ENCODE measurements at regions not wholly inside any gene's neighbourhood (a gene's known extent, or its start where the extent isn't known, plus 50 kb on each side); places are given as distances from the start of the nearest gene placed in this dataset.
"Not testable (repeated sequence)": the region's sequence is repeated elsewhere in the genome, so short reads cannot be mapped to it uniquely, and the experiment has no call there.

GRCh38 chr20:60186412-60186811 is 228.2 kb downstream of the CDH26 start:
- TF ChIP-seq CTCF (IDR thresholded peaks at IDR 0.05; ENCODE audit: insufficient read depth, low read length, severe bottlenecking): no peak
- H3K4me3 ChIP-seq (ENCODE audit: low read depth, low read length): no peak overlapping the region
- no peaks in the 10 kb centered on the region for H3K36me3 ChIP-seq (ENCODE audit: control insufficient read depth, insufficient read depth, low read length)
- H3K27me3 ChIP-seq (ENCODE audit: control insufficient read depth, insufficient read depth, low read length): no peaks in the 10 kb centered on the region
- DNase-seq (ENCODE audit: low read depth) (no peak), FAIRE-seq (no peak)

GRCh38 chr20:60187683-60188082 is 229.5 kb downstream of the CDH26 start:
- no peak for TF ChIP-seq CTCF (IDR thresholded peaks at IDR 0.05; ENCODE audit: insufficient read depth, low read length, severe bottlenecking)
- Histone ChIP-seq H3K27me3 (ENCODE audit: control insufficient read depth, insufficient read depth, low read length) (no peaks in the 10 kb centered on the region), H3K4me3 (ENCODE audit: low read depth, low read length) (no peak overlapping the region), H3K36me3 (ENCODE audit: control insufficient read depth, insufficient read depth, low read length) (no peaks in the 10 kb centered on the region)
- no peak for DNase-seq (ENCODE audit: low read depth)
- no peak for FAIRE-seq

GRCh38 chr20:60191014-60191413 is 232.8 kb downstream of the CDH26 start:
- no peaks in the 10 kb centered on the region for H3K36me3 ChIP-seq (ENCODE audit: control insufficient read depth, insufficient read depth, low read length)
- DNase-seq (ENCODE audit: low read depth) (no peak), FAIRE-seq (no peak)
- no peak for TF ChIP-seq CTCF (IDR thresholded peaks at IDR 0.05; ENCODE audit: insufficient read depth, low read length, severe bottlenecking)
- H3K4me3 ChIP-seq (ENCODE audit: low read depth, low read length): no peak overlapping the region
- H3K27me3 ChIP-seq (ENCODE audit: control insufficient read depth, insufficient read depth, low read length): no peaks in the 10 kb centered on the region

GRCh38 chr20:60192326-60192725 is 234.1 kb downstream of the CDH26 start:
- Histone ChIP-seq H3K4me3 (ENCODE audit: low read depth, low read length) (no peak overlapping the region), H3K36me3 (ENCODE audit: control insufficient read depth, insufficient read depth, low read length) (no peaks in the 10 kb centered on the region), H3K27me3 (ENCODE audit: control insufficient read depth, insufficient read depth, low read length) (no peaks in the 10 kb centered on the region)
- DNase-seq (ENCODE audit: low read depth) (no peak), FAIRE-seq (no peak)
- no peak for TF ChIP-seq CTCF (IDR thresholded peaks at IDR 0.05; ENCODE audit: insufficient read depth, low read length, severe bottlenecking)

GRCh38 chr20:60199132-60199531 is 240.9 kb downstream of the CDH26 start:
- DNase-seq (ENCODE audit: low read depth); H3K4me3 ChIP-seq (ENCODE audit: low read depth, low read length); H3K36me3 ChIP-seq (ENCODE audit: control insufficient read depth, insufficient read depth, low read length); H3K27me3 ChIP-seq (ENCODE audit: control insufficient read depth, insufficient read depth, low read length); FAIRE-seq: not testable (repeated sequence)

- no peak for DNase-seq (ENCODE audit: low read depth)
- no peaks in the 10 kb centered on the region for H3K36me3 ChIP-seq (ENCODE audit: control insufficient read depth, insufficient read depth, low read length)
- no peaks in the 10 kb centered on the region for H3K27me3 ChIP-seq (ENCODE audit: control insufficient read depth, insufficient read depth, low read length)
- FAIRE-seq: no peak
- no peak overlapping the region for H3K4me3 ChIP-seq (ENCODE audit: low read depth, low read length)
- TF ChIP-seq CTCF (IDR thresholded peaks at IDR 0.05; ENCODE audit: insufficient read depth, low read length, severe bottlenecking): no peak
Measured at GRCh38 chr20:60199866-60200265, 241.6 kb downstream of the CDH26 start.
